Left ventricle myocardium inferior (tissue), 1 donor: ENCODE measurements at regions not wholly inside any gene's neighbourhood (a gene's known extent, or its start where the extent isn't known, plus 50 kb on each side); places are given as distances from the start of the nearest gene placed in this dataset.
"Not testable (repeated sequence)": the region's sequence is repeated elsewhere in the genome, so short reads cannot be mapped to it uniquely, and the experiment has no call there.

ENCODE experiments used
- DNase-seq: peaks from one replicate; pipeline ENCODE4 v3.0.0-alpha.2; 2020
- H3K27ac ChIP-seq: fragments of 200-600 bp; replicated peaks from 2 replicates; pipeline ENCODE4 v1.8.0; 2021
- H3K27me3 ChIP-seq: fragments of 200-600 bp; 2 replicates; pipeline ENCODE4 v1.8.0; 2021; ENCODE audit warnings: low read depth
- H3K36me3 ChIP-seq: fragments of 200-600 bp; 2 replicates; pipeline ENCODE4 v1.8.0; 2021
- H3K4me1 ChIP-seq: fragments of 200-600 bp; 2 replicates; pipeline ENCODE4 v1.8.0; 2021
- H3K4me3 ChIP-seq: fragments of 200-600 bp; 2 replicates; pipeline ENCODE4 v1.8.0; 2021; ENCODE audit warnings: mild to moderate bottlenecking, moderate library complexity
- H3K9me3 ChIP-seq: fragments of 200-600 bp; replicated peaks from 2 replicates; pipeline ENCODE4 v1.8.0; 2021
- intact Hi-C: fragments of 100-400 bp; cut with micrococcal nuclease; formaldehyde crosslinking; loops from one replicate; pipeline ENCODE4 v1.11.0; 2022
- TF ChIP-seq, protein P1 (sequence below): fragments of 200-600 bp; IDR thresholded peaks from 2 replicates; pipeline ENCODE4 v1.8.0; 2021; ENCODE audit warnings: antibody characterized with exemption, mild to moderate bottlenecking, borderline replicate concordance
- donor health status: DM: no; HTN: yes; CAD: no; lungs with severe emphysema.

DNA sequence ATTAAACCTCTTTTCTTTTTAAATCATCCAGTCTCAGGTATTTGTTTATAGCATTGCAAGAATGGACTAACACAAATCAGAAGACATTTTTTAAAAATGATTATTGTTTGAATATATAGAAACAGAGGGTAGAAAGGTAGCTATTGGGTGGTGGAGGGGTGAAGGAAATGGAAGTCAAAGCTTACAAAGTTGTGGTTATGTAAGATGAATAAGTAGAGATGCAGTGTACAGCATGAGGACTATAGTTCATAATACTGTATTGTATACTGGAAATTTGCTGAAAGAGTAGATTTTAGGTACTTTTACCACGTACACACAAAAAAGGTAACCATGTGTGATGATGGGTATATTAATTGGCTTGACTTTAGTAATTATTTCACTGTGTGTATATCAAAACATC lies 144.0 kb upstream of the FAM3C start:
- H3K4me1 ChIP-seq: no peaks in the 10 kb centered on the region
- H3K36me3 ChIP-seq: no peaks in the 10 kb centered on the region
- intact Hi-C loops: no loop called here
- TF ChIP-seq, protein P1, sequence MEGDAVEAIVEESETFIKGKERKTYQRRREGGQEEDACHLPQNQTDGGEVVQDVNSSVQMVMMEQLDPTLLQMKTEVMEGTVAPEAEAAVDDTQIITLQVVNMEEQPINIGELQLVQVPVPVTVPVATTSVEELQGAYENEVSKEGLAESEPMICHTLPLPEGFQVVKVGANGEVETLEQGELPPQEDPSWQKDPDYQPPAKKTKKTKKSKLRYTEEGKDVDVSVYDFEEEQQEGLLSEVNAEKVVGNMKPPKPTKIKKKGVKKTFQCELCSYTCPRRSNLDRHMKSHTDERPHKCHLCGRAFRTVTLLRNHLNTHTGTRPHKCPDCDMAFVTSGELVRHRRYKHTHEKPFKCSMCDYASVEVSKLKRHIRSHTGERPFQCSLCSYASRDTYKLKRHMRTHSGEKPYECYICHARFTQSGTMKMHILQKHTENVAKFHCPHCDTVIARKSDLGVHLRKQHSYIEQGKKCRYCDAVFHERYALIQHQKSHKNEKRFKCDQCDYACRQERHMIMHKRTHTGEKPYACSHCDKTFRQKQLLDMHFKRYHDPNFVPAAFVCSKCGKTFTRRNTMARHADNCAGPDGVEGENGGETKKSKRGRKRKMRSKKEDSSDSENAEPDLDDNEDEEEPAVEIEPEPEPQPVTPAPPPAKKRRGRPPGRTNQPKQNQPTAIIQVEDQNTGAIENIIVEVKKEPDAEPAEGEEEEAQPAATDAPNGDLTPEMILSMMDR: no peak
- DNase-seq: no peak
- H3K27ac ChIP-seq: no peak overlapping the region
- no peak overlapping the region for H3K4me3 ChIP-seq
- no peaks in the 10 kb centered on the region for H3K9me3 ChIP-seq
- no peaks in the 10 kb centered on the region for H3K27me3 ChIP-seq

DNA sequence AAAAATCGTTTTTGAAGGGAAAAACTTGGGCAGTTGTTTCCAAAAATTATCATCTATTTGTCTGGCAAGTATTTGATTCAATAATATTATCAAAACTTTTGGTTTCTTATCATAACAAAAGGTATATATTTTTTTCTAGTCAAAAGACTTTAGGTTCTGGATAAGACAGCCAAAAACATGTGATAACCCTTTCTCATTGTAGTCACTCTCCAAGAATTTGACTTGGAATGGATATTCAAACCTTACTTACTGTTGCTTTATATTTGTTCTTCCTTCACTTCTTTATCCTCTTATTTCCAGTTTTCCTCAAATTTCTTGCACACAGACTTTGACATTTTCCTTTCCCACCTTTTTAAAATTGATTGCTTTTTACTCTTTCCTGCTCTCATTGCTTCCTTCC lies 140.9 kb upstream of the FAM3C start:
- no peak for DNase-seq
- intact Hi-C loops: no loop called here
- Histone ChIP-seq H3K27ac (no peak overlapping the region), H3K36me3 (no peaks in the 10 kb centered on the region), H3K4me3 (no peak overlapping the region), H3K27me3 (no peaks in the 10 kb centered on the region), H3K9me3 (no peaks in the 10 kb centered on the region), H3K4me1 (no peaks in the 10 kb centered on the region)
- TF ChIP-seq, protein P1: no peak

DNA sequence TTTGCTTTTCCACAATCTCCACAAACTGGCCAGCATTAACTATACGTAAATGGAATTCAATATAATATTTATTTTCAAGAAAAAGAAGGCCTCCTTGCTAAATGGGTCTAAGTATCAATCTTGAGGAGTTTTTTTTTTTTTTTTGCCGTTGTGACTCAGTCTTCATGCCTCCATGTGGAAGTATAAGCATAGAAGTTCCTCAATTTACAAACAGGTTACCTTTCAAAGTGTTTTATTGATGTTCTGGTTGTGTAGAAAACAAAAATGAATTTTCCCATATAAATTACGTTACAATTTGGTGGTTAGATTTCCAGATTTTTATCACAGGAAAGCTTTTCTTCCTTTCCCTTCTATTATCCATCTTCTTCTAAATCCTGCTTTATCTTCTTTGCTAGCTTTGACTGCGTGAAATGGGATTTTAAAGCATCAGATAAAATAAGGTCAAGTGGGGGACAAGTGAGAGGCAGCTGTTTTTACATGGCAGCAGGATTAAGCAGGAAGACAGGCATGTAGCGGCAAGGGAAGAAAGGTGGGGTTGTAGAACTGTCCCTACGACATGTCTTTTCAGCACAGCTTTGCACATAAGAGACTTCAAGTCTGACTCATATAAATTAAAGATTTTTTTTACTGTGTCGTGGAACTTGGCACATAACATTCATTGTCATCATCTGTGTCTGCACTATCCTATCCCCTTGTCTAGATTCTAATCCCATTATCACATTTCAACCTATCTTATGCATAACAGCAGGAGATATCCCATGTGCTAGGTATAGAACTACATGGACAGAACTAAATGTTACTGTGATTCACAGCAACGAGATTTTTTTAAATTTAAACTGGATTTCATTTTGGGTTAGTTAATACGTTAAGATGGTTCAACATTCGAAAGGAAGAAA lies 135.3 kb upstream of the FAM3C start:
- Histone ChIP-seq H3K4me1 (no peaks in the 10 kb centered on the region), H3K4me3 (no peak overlapping the region), H3K36me3 (no peaks in the 10 kb centered on the region), H3K27me3 (no peaks in the 10 kb centered on the region), H3K9me3 (no peaks in the 10 kb centered on the region), H3K27ac (no peak overlapping the region)
- intact Hi-C loops: no loop called here
- no peak for DNase-seq
- TF ChIP-seq, protein P1: no peak

DNA sequence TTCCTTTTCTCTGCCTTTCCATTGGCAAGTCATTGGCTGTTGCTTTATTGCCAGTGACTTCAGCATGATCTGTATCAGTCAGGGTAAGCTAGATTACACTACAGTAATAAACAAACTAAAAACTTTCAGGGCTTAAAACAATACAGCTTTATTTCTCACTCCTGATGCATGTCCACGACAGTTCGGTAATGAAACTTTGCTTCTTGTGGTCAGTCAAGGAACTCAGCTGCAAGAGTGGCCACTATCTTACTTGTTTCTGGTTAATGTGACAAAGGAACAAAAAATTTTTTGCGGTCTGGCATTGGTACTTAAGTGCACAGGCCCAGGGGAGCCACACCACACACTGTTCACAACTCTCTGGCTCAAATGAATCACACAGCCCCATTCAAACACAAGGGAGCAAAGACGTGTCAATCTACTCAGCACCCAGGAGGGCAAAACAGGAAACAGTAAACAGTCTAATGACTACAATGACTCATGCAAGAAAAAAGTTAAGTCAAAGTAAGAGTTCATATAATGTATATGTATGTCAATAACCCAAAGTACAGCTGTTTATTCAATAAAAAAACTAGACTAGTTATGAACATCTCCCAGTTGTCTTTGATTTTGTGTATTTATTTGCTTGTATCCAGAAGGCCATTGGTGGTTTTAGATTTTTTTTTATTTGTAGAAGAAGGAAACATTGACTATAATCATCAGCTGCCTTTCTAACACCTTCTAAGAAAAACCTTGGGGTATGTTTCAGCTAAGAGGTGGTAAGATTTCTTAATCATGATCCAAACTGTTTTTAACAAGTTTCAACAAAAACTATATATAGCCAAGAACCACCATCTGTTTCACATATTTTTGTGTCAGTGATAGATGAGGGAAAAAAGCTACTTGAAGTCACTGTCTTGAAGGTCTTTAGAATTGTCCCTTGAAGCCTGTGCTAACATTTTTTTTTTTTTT lies 134.4 kb upstream of the FAM3C start:
- no peaks in the 10 kb centered on the region for H3K4me1 ChIP-seq
- no peaks in the 10 kb centered on the region for H3K9me3 ChIP-seq
- no peaks in the 10 kb centered on the region for H3K27me3 ChIP-seq
- DNase-seq: no peak
- TF ChIP-seq, protein P1: no peak
- no peaks in the 10 kb centered on the region for H3K36me3 ChIP-seq
- H3K27ac ChIP-seq: no peak overlapping the region
- intact Hi-C loops: no loop called here
- no peak overlapping the region for H3K4me3 ChIP-seq

DNA sequence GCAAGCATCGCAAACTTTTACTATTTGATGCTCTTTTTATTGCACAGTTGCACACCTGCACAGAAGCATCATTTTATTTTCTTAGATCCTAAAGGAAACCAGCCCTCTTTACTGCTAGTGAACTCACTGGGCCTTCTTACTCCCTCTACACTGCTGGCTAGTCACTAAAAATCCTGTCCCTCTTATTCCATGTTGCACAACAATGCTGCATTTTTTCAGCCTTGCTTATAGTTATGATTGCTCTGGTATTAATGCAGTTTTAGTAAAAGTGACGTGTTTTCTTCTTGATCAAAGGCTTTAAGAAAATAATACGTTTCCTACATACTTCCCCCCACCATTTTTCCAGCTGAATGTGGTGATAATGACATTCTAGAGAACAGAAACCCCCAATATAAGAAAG lies 132.9 kb upstream of the FAM3C start:
- intact Hi-C loops: no loop called here
- Histone ChIP-seq H3K27ac (no peak overlapping the region), H3K27me3 (no peaks in the 10 kb centered on the region), H3K4me1 (no peaks in the 10 kb centered on the region), H3K4me3 (no peak overlapping the region), H3K36me3 (no peaks in the 10 kb centered on the region), H3K9me3 (no peaks in the 10 kb centered on the region)
- TF ChIP-seq, protein P1: no peak
- no peak for DNase-seq

DNA sequence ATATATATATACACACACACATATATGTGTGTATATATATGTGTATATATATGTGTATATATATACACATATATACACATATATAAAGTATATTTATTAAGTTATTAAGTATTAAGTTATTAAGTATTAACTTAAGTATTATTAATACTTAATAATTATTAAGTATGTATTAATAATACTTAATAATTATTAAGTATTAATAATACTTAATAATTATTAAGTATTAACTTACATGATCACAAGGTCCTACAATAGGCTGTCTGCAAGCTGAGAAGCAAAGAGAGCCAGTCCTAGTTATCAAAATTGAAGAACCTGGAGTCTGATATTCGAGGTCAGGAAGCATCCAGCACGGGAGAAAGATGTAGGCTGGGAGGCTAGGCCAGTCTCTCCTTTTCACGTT lies 130.1 kb upstream of the FAM3C start:
- H3K36me3 ChIP-seq, intact Hi-C loops, H3K27ac ChIP-seq, H3K4me1 ChIP-seq, H3K9me3 ChIP-seq, H3K27me3 ChIP-seq, H3K4me3 ChIP-seq, DNase-seq: not testable (repeated sequence)
